ENCODE measurements at regions not wholly inside any gene's neighbourhood (a gene's known extent, or its start where the extent isn't known, plus 50 kb on each side); places are given as distances from the start of the nearest gene placed in this dataset.
"Not testable (repeated sequence)": the region's sequence is repeated elsewhere in the genome, so short reads cannot be mapped to it uniquely, and the experiment has no call there.

DNA sequence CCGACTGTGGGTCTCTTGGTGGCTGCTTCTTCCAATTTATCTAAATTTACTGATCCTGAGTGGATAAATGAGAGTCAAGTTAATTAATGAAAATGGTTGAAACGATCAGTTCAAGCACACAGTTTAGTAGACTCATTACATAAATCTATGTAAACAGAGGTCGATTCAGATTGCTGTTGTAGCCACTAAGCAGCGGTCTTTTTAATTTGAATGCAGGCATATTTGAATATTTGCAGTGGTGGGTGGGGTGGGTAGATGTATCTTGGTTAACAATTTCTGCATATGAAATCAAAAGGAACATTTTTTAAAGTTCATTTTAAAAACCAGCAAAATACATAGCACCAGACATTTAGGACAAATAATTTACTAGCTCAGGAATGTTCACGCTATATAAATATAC is 325.9 kb downstream of the KLF12 start:
- no peak for DNase-seq

DNA sequence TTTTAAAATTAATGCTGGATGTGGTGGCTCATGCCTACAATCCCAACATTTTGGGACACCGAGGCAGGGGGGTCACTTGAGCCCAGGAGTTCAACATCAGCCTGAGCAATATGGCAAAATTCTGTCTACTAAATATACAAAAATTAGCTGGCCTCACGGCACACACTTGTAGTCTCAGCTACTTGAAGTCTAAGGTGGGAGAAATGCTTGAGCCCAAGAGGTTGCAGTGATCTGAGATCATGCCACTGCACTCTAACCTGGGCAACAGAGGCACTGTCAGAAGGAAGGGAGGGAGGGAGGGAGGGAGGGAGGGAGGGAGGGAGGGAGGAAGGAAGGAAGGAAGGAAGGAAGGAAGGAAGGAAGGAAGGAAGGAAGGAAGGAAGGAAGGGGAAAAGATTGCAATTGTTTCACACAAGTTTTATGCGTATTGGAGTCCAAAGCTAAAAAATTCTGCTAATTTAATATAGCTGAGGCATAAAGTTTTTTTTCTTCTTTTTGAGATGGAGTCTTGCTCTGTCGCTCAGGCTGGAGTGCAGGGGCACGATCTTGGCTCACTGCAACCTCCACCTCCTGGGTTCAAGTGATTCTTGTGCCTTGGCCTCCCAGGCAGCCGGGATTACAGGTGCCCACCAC is 328.8 kb downstream of the KLF12 start:
- DNase-seq, result not testable (repeated sequence)

DNA sequence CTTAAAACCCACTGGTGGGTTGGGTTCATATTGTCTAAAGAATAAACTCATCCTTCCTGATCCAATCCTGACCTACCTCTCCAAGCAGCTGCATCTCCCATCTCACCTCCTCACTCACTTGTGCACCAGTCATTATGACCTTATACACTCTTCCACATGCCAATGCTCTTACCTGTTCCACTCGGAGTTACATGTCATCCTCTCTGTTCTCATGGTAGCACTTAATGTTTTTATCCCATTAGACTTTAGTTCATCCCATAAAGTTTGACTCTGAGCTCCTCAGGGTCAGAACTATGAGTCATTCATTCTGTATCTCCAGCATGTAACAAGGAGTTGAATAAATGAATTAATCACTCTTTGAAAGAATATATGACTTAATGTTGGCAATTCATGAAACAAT is 330.2 kb downstream of the KLF12 start:
- DNase-seq, result no peak

DNA sequence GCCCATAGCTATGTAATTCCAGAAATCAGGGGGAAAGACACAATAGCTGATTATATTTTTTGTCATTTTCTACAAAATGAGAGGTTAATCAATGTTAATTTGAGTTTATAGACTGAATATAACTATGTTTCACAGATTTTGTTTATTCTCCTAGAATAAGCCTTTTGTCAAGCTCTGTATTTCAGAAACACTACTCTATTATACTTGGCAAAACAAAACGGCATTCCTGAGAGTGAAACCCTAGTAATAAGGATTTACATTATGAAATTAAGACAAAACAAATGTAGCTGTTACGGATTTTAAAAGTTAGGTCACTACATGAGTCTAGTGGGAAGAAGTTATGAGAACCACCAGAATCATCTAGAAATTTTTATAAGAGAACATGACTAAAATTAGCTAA is 334.2 kb downstream of the KLF12 start:
- DNase-seq, result no peak

DNA sequence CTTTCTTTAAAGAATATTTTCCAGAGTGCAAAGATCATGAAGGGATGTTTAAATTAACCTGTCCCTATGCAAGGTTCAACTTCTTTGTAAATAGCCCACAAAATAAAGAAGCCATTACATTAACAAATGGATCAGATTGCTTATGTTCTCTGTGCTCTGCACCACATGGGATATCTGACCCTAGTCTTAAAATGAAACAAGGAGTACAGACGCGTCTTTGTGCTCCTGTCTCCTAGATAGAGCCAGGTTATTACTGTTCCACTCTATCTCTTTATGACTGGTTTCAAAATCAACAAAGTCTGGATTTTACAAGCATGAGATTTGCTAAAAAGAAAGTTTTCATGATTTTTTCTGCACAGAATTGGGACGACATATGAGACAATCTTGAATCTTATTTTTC is 339.4 kb downstream of the KLF12 start:
- no peak for DNase-seq

DNA sequence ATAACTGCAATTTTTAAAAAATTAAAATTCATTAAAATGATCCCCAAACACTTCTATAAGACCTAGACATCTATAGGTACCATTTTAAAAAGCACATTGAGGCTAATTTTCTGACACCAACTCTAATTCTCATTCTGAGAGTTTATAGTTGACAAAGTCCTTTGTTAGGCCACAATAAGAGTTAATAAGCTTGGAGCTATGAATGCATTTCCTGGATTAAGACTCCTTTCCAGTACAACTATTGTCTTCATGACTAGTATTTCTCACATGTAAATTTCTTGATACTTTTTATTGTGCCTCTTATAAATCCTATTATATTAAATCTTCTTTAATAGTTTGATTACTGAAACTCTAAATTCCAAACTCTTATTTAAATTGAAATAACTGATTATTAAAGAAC is 340.8 kb downstream of the KLF12 start:
- DNase-seq, result no peak

DNA sequence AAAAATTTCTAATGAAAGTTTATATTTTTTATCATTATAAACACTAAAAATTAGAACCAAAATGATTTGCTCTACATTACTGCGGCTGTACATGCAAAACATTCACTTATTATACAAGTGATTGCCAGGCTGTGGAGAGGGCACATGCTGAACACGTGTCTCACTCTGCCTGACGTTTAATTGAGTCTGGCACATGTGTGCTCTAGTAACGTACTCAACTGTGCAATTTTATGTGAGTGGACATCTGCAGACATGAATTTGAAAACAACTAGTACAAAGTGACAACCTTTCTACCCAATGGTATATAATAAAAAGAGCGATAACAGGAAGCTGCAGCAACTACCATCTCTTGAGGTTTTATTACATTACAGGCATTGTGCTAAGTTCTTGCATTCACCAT is 341.4 kb downstream of the KLF12 start:
- no peak for DNase-seq

DNA sequence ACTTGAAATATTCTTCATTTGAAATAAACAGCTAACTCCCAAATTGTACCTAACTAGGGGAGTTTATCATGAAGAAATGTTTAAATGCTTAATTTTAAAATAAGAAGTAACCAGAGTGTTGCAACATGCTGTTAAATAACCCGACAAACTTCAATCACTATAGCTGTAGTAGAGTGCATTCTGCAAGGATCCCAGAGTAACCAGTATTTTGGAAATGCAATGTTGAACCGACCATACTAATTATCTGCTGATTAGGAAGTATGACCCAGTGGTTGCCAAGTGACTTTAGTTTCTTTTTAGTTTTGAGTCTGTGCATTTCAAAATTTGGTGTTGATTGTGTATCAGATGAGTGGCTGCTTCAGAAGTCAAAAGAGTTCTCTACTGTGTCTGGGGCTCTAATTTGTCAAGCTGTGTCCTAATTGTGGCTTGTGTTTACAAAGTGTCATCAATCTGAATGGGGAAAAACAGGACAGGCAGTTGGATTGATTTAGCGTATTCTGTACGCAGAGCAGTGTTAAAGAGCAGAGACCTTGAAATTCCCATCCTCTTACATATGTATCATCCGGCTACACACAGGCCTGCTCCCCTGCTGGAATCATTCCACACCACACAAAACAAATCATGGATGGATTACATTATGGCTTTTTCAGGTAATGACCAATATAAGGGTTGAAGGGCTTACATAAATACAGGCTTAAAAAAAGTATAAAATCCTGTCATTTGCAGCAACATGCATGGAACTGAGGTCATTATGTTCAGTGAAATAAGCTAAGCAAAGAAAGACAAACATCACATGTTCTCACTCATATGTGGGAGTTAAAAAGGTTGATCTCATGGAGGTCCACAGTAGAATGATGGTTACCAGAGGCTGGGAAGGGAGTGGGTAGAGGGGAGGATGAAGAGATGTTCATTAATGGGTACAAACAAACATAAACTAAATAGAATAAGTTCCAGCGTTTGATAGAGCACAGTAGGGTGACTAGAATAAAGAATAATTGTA is 351.5 kb downstream of the KLF12 start:
- DNase-seq, result no peak

DNA sequence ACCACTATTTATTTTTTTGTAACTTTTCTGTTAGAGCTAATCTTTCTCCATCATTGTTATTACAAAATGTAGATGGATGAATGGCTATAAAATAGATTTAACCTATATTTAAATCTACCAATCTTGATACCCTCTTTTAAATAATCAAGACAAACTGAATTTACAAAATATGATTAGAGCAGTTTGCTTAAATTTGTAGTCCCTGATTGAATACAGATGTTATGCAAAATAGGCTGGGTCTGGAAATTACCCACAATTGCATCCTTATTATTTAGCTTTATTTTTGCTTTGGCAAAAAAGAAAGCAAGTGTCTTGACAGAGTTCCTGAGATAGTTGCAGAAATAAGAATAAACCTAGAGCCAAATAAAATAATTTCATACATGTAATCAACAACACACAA is 352.8 kb downstream of the KLF12 start:
- no peak for DNase-seq

DNA sequence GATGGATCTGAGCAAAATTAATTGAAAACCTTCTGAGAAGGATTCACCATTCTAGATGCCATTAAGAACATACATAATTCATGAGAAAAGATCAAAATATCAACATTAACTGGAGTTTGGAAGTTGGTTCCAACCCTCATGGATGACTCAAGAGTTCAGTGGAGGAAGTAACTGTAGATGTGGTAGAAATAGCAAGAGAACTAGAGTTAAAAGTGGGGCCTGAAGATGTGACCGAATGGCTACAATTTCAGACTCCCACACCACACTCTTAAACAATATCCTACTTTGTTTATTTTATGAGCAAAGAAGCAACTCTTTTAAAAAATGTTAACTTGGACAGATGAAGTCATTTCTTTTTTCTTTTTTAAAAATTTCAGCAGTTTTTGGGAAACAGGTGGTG is 354.3 kb downstream of the KLF12 start:
- DNase-seq, result no peak

DNA sequence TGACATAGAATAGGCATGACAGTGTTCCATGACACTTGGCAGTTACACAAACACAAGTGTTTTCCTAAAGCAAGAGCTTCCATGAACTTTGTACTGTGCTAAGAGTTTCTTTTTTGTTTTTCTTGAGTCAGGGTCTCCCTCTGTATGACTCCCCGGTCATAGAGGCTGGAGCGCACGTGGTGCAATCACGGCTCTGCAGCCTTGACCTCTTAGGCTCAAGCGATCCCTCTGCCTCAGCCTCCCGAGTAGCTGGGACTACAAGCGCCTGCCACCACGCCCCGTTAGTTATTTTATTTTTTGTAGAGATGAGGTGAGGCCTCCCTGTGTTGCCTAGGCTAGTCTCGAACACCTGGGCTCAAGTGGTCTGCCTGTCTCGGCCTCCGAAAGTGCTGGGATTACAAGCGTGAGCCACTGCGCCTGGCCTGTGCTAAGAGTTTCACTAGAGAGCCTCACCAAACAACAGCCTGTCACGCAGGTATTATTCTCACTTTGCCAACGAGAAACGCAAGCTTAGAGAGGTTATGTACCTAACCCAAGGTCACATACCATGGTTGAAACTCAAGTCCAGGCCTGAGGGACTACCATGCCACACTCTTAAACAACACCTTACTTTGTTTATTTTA is 355.9 kb downstream of the KLF12 start:
- DNase-seq, result no peak

DNA sequence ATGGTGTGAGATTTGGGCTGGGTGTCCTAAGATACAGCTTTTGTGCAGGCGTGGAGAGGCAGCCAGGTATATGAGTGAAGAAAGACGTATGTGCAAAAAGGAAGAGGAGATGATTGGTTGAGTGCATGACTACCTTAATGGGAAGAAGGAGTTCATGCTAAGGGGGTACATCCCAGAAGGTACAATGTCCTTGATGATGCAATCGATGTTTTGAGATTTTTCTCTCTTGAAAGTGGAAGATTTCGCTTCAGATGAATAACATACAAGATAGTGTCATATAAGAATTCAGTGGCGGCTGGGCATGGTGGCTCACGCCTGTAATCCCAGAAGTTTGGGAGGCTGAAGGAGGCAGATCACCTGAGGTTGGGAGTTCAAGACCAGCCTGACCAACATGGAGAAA is 357.1 kb downstream of the KLF12 start:
- DNase-seq, result no peak

DNA sequence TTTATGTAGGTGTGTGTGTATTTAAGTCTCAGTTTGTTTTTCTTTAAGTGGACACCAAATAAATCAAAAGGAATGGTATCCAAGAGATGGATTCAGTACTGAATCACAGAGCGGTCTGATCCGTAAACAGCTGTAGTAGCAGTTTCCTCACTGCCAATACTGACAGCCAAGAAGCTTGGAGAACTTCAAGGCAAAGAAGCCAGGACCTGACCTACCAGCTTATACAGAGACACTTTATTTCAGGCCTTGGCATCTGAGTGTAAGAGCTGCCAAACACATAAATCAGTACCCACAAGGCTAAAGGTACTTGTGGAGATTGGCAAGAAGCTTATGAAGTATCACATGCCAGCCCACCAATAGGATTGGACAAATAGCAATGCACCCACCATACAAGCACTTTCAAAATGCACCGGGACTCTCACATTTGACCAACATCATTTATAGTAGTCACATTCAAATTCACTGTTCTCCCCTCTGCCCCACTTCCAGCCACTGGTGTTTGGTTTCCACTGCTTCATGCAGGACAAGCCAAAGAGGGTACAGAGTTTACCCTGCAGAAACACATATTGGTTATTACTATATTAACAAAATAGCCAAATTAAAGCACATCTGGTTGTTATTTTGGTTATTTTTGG is 357.9 kb downstream of the KLF12 start:
- peak in 5 of 51 donors; percentile 3 to 30 (median 10) for DNase-seq

DNA sequence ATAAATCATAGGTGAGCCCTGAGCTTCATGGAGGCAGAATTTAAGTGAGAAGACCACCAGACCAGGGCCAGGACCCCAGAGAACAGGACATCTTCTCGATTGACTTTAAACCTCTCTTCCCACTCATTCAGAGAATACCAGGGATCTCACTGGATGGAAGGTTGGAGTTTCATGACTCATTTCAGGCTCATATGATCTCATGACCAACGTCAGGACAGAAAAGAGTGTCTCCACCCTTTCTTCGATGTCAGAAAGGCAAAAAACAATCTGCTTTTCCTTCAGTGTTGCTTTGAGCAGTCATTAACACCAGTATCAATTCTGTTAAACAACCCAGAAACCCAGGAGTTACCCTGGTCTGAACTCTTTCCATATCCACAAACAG is 361.0 kb downstream of the KLF12 start:
- DNase-seq, result no peak

DNA sequence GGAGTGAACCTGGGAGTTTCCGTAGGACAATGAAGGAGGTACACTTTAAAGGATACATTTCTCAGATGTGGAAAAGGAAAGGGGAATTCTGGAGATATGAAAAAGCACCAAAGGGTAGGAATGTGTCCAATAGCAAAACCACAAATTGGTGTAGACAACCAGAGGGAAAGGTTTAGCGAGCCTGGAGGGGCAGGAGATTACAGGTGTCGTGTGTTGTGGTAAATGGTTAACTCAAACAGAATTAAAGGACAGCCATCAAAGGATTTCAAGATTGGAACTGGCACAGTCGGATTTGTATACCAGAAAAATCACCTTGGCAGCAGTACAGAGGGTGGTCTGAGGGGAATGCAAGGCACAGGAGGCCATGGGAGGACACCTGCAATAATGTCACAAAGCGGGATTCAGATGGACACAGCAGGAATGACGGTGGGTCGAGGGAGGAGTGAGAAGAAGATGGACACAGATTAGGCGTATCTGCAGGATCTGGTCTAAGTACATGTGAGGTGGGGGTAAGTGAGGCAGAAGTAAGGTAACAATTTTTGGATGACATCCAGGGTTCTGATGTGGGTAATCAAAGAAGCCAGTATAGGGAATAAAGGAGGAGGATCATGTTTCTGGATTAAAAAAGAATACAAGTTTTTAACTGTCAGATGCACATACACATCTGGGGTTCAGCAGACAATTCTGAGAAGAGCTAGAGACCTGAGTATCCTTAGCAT is 361.6 kb downstream of the KLF12 start:
- no peak for DNase-seq

DNA sequence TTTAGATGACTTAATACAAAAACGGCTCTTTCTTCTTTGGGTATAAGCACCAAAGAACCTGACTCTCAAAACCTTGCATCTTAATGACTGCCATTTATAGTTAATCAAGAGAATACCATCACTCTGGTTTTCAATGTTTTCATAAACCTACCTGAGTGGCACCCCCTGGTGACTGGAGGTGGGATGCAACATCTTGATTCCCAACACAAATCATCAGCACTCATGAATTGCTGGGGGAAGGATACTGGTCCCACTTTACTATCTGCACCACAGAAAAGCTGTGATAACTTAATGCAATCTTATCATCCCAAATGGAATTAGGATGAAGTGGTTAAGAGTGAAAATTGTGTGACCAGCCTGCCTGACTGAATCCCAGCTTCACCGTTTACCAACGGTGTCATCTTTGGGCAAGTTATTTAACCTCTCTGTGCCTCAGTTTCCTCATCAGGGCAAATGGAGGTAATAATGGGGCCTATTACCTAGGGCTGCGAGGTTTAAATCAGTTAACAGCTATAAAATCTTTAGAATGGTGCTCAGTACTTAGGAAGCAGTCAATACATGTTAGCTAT is 366.4 kb downstream of the KLF12 start:
- DNase-seq, result peak in 4 of 51 donors; percentile 1 to 55 (median 2)

DNA sequence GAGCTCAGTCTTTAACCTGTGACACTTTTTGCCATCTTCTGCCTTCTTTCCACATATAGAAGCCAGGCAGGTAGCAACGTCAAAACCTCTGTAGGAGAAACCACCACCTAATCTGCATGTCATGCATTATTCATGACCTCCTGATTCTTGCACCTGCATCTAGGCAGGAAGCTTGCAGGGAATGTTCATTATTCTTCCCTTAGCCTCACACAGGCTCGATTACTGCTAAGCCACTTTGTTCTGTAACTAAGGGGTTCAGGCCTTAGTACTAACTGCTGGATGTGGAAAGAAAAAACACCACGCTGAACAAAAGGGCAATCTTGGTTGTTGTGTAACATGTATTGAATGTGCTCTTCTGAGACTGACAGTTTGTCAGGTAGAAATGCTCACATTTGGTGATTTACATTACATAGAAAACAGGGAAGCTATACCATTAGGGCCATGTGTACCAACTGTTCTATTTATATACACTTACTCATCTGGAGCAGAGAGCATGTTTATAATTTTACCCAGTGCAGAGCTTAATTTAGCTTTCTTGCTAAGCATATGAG is 366.9 kb downstream of the KLF12 start:
- peak in 1 of 51 donors; percentile 60 for DNase-seq

DNA sequence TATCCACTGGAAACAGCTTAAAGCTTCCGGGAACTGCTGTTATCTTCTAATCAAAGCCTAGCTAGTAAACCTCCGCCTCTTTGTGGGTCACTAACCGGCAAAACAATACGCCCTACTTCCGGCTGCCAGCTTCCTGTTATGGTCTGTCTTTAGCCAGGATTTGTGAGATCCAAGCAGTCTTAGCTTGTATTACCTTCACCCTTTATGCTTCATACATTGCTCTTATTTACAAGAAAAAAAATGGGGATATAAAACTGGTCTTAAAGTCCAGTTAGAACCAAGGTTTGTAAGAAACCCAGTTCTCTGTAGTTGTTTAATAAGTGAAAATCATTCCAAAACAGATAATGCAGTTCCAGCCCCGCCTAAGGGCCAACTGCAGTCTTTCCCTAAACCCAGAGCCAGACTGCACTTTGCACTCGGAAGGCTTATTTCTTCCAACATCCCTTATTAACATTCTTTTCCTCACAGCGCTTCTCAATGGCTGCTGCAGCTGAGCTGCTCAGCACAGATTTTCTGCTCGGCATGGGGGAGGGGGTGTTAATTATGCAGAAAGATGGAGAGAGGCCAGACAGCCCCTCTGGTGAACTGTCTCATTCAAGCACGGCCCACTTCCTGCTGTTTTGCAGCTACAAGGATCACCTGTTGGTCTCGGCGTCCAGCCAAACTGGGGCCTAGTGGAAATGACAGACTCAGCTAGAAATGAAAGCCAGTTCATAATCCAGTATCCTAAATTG is 368.4 kb downstream of the KLF12 start:
- DNase-seq, result peak in 50 of 51 donors; percentile 6 to 82 (median 56)

DNA sequence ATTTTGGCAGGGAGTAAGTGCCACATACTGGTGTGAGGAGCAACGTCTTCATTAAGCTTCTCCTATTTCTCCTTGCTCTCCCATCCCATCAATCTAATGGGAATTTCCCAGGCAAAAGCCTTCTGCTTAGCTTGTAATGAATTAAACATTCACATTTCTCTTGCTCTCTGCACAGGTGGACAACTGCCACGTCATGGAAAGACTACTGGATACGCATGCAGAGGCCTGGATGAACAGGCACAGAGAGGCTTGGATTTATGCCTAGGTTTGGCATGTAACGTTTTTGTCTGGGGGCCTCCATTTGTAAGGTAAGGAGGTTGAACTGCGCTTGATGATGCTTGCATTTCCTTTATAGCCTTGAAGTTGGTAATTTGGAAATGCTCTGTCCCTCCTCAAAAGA is 374.8 kb downstream of the KLF12 start:
- no peak for DNase-seq
